22Rv1 (cell line): ENCODE measurements at regions not wholly inside any gene's neighbourhood (a gene's known extent, or its start where the extent isn't known, plus 50 kb on each side); places are given as distances from the start of the nearest gene placed in this dataset.

Experiments
- CTCF ChIP-seq: fragments of 450-650 bp; IDR thresholded peaks from 2 replicates; pipeline ENCODE4 v1.5.1; 2017; ENCODE audit warnings: mild to moderate bottlenecking
- ZFX ChIP-seq: fragments of 450-650 bp; IDR thresholded peaks from 2 replicates; pipeline ENCODE4 v1.6.1; 2017; ENCODE audit warnings: antibody characterized with exemption, borderline replicate concordance

- TF ChIP-seq CTCF = no peak
- no peak for TF ChIP-seq ZFX
These were observed 138.6 kb downstream of the SCARB1 start for GRCh38 chr12:124725099-124725498.
